H1 (cell line): ENCODE measurements at regions not wholly inside any gene's neighbourhood (a gene's known extent, or its start where the extent isn't known, plus 50 kb on each side); places are given as distances from the start of the nearest gene placed in this dataset.

ENCODE experiments used
- EGR1 ChIP-seq: IDR thresholded peaks from 2 replicates; pipeline ENCODE4 v1.6.1; 2011; ENCODE audit warnings: low read depth, low read length, borderline replicate concordance
- KDM1A ChIP-seq: fragments of 200-600, 300-600 bp; sonication (generic); IDR thresholded peaks from 2 replicates; pipeline ENCODE4 v1.7.1; 2016; ENCODE audit warnings: mild to moderate bottlenecking, low read length, borderline replicate concordance
- RAD21 ChIP-seq, 2 experiments: IDR thresholded peaks in 1 of 2; conservative IDR thresholded peaks in 1 of 2; 2 replicates each; pipeline ENCODE4 v1.6.1; 2011; ENCODE audit warnings: low read depth in 2 of 2, low read length in 2 of 2, improper control_type of control experiment in 1 of 2, inconsistent platforms in 1 of 2, mild to moderate bottlenecking in 1 of 2, moderate library complexity in 1 of 2
- RFX5 ChIP-seq: IDR thresholded peaks from 2 replicates; pipeline ENCODE4 v1.6.1; 2011; ENCODE audit warnings: low read depth, low read length, improper control_type of control experiment, borderline replicate concordance
- SIX5 ChIP-seq: IDR thresholded peaks from 2 replicates; pipeline ENCODE4 v1.6.1; 2011; ENCODE audit warnings: mild to moderate bottlenecking, low read depth, low read length

DNA sequence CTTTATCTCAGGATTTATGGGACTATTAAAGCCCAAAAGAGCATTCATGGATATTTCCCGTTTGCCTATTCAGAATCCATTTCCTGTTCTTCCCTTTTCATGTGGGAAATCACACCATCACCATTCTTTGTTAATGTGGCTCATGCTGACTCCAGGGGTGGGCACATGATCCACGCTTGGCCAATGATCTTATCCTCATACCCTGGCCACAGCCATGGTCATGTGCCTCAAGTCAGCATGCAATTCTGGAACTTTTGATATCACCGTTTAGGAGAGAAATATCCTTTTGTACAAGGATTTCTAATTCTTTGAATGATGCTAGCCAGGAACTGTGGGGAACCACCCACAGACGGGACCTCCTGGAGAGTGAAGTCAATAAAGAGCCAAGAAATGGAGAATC lies 272.2 kb downstream of the PRELID2 start (continued):
- no peak for TF ChIP-seq RFX5
- TF ChIP-seq KDM1A = no peak
- no peak for TF ChIP-seq SIX5
- no peak for TF ChIP-seq RAD21 (IDR thresholded peaks at IDR 0.05 in 1 of 2, conservative IDR thresholded peaks at IDR 0.05 in 1 of 2; ENCODE audit: low read depth in 2 of 2, low read length in 2 of 2)
- TF ChIP-seq EGR1 = no peak
